GM18867 (cell line): ENCODE measurements at regions not wholly inside any gene's neighbourhood (a gene's known extent, or its start where the extent isn't known, plus 50 kb on each side); places are given as distances from the start of the nearest gene placed in this dataset.
"Not testable (repeated sequence)": the region's sequence is repeated elsewhere in the genome, so short reads cannot be mapped to it uniquely, and the experiment has no call there.

ENCODE experiments used
- ATAC-seq: cut with Tn5 transposase; IDR thresholded peaks from one replicate; pipeline ENCODE4 v1.9.1; 2021; ENCODE audit warnings: mild to moderate bottlenecking, moderate library complexity; ENCODE audit not compliant: unreplicated experiment

- no peak for ATAC-seq
Measured at GRCh38 chr10:107517811-107518210, 353.3 kb upstream of the SORCS1 start.

GRCh38 chr10:107516349-107516748 lies 351.8 kb upstream of the SORCS1 start:
- ATAC-seq, result no peak

GRCh38 chr10:107504011-107504410 lies 339.5 kb upstream of the SORCS1 start:
- not testable (repeated sequence) for ATAC-seq

GRCh38 chr10:107502229-107502985 lies 337.9 kb upstream of the SORCS1 start:
- no peak for ATAC-seq

GRCh38 chr10:107498983-107499382 lies 334.5 kb upstream of the SORCS1 start:
- no peak for ATAC-seq

GRCh38 chr10:107497024-107497423 lies 332.5 kb upstream of the SORCS1 start:
- no peak for ATAC-seq

- ATAC-seq, result no peak
Measured at GRCh38 chr10:107496594-107496993, 332.1 kb upstream of the SORCS1 start.

- no peak for ATAC-seq
Measured at GRCh38 chr10:107492389-107492788, 327.9 kb upstream of the SORCS1 start.

GRCh38 chr10:107490389-107490788 lies 325.9 kb upstream of the SORCS1 start:
- ATAC-seq, result no peak

GRCh38 chr10:107487284-107487683 lies 322.8 kb upstream of the SORCS1 start:
- no peak for ATAC-seq

GRCh38 chr10:107485019-107485418 lies 320.5 kb upstream of the SORCS1 start:
- ATAC-seq, result no peak

- no peak for ATAC-seq
Measured at GRCh38 chr10:107481881-107482280, 317.4 kb upstream of the SORCS1 start.

- no peak for ATAC-seq
Measured at GRCh38 chr10:107481224-107481623, 316.7 kb upstream of the SORCS1 start.

GRCh38 chr10:107480781-107481180 lies 316.3 kb upstream of the SORCS1 start:
- no peak for ATAC-seq

GRCh38 chr10:107477266-107477665 lies 312.8 kb upstream of the SORCS1 start:
- ATAC-seq, result peak; percentile 51

- ATAC-seq, result no peak
Measured at GRCh38 chr10:107476408-107476807, 311.9 kb upstream of the SORCS1 start.

- peak; percentile 46 for ATAC-seq
Measured at GRCh38 chr10:107474650-107475049, 310.1 kb upstream of the SORCS1 start.

GRCh38 chr10:107473225-107473624 lies 308.7 kb upstream of the SORCS1 start:
- no peak for ATAC-seq

- no peak for ATAC-seq
Measured at GRCh38 chr10:107471911-107472310, 307.4 kb upstream of the SORCS1 start.

- no peak for ATAC-seq
Measured at GRCh38 chr10:107453561-107453960, 289.1 kb upstream of the SORCS1 start.

GRCh38 chr10:107451047-107451446 lies 286.5 kb upstream of the SORCS1 start:
- ATAC-seq, result peak; percentile 67

- peak; percentile 61 for ATAC-seq
Measured at GRCh38 chr10:107450056-107450455, 285.6 kb upstream of the SORCS1 start.

GRCh38 chr10:107444443-107444842 lies 279.9 kb upstream of the SORCS1 start:
- ATAC-seq, result peak; percentile 26
